PC-3 (cell line): ENCODE measurements at regions not wholly inside any gene's neighbourhood (a gene's known extent, or its start where the extent isn't known, plus 50 kb on each side); places are given as distances from the start of the nearest gene placed in this dataset.
"Not testable (repeated sequence)": the region's sequence is repeated elsewhere in the genome, so short reads cannot be mapped to it uniquely, and the experiment has no call there.

Source experiments
- CTCF ChIP-seq: fragments of 300-600 bp; sonication (generic); conservative IDR thresholded peaks from 2 replicates; pipeline ENCODE4 v1.5.1; 2017; ENCODE audit warnings: antibody characterized with exemption, low read depth, mild to moderate bottlenecking, low read length
- EZH2 ChIP-seq: fragments of 300-600 bp; sonication (generic); IDR thresholded peaks from one replicate; pipeline ENCODE4 v1.6.1; 2017; ENCODE audit warnings: antibody characterized with exemption, mild to moderate bottlenecking, low read length; ENCODE audit not compliant: unreplicated experiment

- TF ChIP-seq CTCF, EZH2: not testable (repeated sequence)
These were observed 145.8 kb upstream of the ANKRD20A1 start for GRCh38 chr9:67712956-67713355.
